Stimulated activated CD8-positive, alpha-beta memory T cell treated with anti-CD3 and anti-CD28 coated beads, Interleukin-7, amount 100 ng/mL, for 4 hours (primary cell): ENCODE measurements at regions not wholly inside any gene's neighbourhood (a gene's known extent, or its start where the extent isn't known, plus 50 kb on each side); places are given as distances from the start of the nearest gene placed in this dataset.
"Not testable (repeated sequence)": the region's sequence is repeated elsewhere in the genome, so short reads cannot be mapped to it uniquely, and the experiment has no call there.

Experiments
- DNase-seq, 2 donors: peaks; one replicate each; pipeline ENCODE4 v3.0.0-alpha.2; 2020; ENCODE audit warnings: low read depth in 2 of 2

GRCh38 chr9:95784318-95784717, 91.2 kb upstream of the ERCC6L2 start:
- no peak for DNase-seq

- DNase-seq = no peak
Observed at GRCh38 chr9:95783426-95783975, 92.0 kb upstream of the ERCC6L2 start.

GRCh38 chr9:95780751-95781150, 94.7 kb upstream of the ERCC6L2 start:
- DNase-seq = no peak

GRCh38 chr9:95780121-95780520, 95.4 kb upstream of the ERCC6L2 start:
- DNase-seq = no peak

GRCh38 chr9:95779597-95779996, 95.9 kb upstream of the ERCC6L2 start:
- not testable (repeated sequence) for DNase-seq

- DNase-seq = no peak
Observed at GRCh38 chr9:95778957-95779356, 96.5 kb upstream of the ERCC6L2 start.

GRCh38 chr9:95777136-95777535, 98.4 kb upstream of the ERCC6L2 start:
- DNase-seq = no peak

- DNase-seq = no peak
Observed at GRCh38 chr9:95776176-95776575, 99.3 kb upstream of the ERCC6L2 start.

GRCh38 chr9:95775191-95775590, 100.3 kb upstream of the ERCC6L2 start:
- DNase-seq = no peak

GRCh38 chr9:95773053-95773418, 102.5 kb upstream of the ERCC6L2 start:
- no peak for DNase-seq

GRCh38 chr9:95772320-95773052, 103.0 kb upstream of the ERCC6L2 start:
- DNase-seq = no peak

GRCh38 chr9:95771556-95772246, 103.8 kb upstream of the ERCC6L2 start:
- DNase-seq = no peak

GRCh38 chr9:95770653-95771131, 104.8 kb upstream of the ERCC6L2 start:
- no peak for DNase-seq

GRCh38 chr9:95769909-95770433, 105.5 kb upstream of the ERCC6L2 start:
- no peak for DNase-seq

GRCh38 chr9:95769473-95769872, 106.0 kb upstream of the ERCC6L2 start:
- DNase-seq = no peak

GRCh38 chr9:95766906-95767305, 108.6 kb upstream of the ERCC6L2 start:
- DNase-seq = no peak

GRCh38 chr9:95764533-95765319, 110.8 kb upstream of the ERCC6L2 start:
- no peak for DNase-seq

GRCh38 chr9:95763983-95764382, 111.5 kb upstream of the ERCC6L2 start:
- DNase-seq = no peak

GRCh38 chr9:95763006-95763405, 112.5 kb upstream of the ERCC6L2 start:
- no peak for DNase-seq

GRCh38 chr9:95762322-95762721, 113.2 kb upstream of the ERCC6L2 start:
- no peak for DNase-seq

- DNase-seq = no peak
Observed at GRCh38 chr9:95760791-95761190, 114.7 kb upstream of the ERCC6L2 start.

GRCh38 chr9:95757439-95757838, 118.1 kb upstream of the ERCC6L2 start:
- DNase-seq = no peak
